ENCODE measurements at regions not wholly inside any gene's neighbourhood (a gene's known extent, or its start where the extent isn't known, plus 50 kb on each side); places are given as distances from the start of the nearest gene placed in this dataset.

DNA sequence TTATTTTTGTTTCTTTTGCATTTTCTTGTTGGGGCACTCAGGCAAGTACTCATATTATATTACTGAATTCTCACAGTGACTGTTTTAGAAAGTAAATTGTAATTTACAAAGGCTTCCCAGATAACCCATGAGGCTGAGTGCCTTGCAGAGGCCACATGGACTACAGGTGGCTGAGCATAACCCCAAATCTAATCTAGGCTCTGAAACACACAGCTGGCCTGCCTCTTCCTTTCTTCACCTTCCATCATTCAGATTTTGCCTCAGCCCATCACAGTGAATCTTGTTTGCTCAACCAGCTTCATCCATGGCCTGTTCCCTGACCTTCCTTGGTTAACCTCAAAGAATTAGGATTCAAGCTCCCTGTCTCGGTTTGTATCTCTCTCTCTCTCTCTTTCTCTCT, 78.5 kb upstream of the PRDM11 start:
- no peak for DNase-seq

DNA sequence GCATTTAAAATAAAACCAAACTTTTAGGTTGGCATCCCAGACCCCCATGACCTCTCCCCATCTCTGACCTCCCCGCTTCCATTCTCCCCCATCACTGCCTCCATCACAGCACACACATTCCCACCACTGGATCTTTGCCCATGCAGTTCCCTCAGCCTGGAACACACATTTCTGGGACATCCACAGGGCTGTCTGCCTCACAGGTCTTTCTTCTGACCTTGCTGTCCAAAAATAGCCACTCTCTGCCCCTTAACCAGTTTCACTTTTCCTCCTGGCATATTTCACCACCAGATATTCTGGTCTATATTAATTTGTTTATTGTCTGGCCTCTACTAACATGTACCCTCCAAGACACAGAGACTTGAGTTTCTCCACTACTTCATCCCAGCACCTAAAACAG, 75.2 kb upstream of the PRDM11 start:
- no peak for DNase-seq

DNA sequence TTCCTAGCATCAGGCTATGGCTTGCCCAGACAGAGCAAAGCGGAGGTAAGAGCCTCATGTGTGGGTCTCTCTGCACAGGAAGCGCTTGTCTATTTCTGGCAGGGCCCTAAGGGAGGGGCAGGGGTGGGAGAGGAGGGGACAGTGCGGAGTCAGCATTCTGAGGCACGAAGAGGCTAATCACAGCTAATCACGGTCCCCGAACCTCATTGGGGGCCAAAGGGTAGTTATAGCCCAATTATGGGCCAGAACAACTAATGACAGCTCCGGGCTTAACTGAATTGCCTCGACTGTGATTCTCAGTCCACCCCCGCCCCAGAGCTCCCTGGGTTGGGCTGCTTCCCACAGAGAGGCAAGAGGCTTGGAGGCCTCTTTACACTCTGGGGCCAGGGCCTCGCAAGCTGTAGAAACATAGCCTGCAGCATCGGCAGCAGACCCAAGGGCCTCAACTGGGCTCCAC, 72.7 kb upstream of the PRDM11 start:
- DNase-seq, result no peak

DNA sequence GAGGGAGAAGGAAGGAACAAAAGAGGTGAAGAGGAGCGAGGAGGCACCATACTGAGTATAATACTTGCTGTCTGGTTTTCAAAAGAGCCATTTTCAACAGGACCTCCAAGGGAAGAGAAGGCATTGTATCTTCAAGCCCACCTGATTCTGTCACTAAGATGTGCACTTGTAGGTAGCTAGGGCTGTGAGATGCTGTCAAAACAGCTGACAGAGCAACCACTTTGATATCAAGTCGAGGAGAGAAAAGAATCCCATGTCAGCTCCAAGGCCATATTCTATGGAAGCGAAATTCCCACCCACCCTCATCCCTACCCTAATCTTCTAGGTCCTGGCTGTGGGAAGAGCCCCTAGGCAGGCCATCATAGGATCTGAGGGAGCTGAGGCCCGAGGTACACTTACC, 70.9 kb upstream of the PRDM11 start:
- DNase-seq, result no peak

DNA sequence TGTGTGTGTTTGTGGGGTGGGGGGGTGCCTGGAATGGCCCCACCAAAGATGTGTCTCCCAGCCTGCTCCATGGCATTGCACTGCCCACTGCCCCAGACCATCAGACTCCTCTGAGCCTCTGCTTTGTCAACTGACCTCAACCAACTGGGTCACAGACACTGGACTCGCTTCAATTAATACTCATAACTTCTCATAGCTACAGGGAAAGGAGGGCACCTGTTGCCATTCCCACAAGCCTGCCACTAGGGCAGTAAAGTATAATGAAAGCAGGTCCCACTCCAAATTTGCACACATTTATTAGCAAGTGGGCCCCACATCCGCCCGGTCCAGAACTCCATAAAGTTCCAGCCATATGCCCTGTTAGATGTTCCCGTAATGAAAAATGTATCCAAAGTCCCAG, 70.5 kb upstream of the PRDM11 start:
- DNase-seq, result no peak

DNA sequence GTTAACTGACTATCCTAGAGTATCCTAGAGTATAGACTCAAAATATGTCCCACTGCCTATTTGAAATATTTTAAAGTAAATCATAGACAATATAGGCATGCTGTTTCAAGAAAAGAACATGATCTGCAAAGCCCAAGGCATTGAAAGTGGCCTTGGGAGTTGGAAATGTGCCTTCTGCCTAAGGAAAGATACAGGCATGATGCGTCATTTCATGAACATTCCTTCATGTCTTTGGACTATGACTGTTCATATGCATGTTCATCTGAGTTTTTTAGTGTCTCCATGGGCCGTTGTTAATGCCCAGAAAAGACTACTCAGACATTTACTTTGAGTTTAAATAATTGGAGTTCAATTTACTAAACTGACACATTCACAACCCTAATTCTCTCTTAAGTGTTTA, 69.7 kb upstream of the PRDM11 start:
- no peak for DNase-seq

DNA sequence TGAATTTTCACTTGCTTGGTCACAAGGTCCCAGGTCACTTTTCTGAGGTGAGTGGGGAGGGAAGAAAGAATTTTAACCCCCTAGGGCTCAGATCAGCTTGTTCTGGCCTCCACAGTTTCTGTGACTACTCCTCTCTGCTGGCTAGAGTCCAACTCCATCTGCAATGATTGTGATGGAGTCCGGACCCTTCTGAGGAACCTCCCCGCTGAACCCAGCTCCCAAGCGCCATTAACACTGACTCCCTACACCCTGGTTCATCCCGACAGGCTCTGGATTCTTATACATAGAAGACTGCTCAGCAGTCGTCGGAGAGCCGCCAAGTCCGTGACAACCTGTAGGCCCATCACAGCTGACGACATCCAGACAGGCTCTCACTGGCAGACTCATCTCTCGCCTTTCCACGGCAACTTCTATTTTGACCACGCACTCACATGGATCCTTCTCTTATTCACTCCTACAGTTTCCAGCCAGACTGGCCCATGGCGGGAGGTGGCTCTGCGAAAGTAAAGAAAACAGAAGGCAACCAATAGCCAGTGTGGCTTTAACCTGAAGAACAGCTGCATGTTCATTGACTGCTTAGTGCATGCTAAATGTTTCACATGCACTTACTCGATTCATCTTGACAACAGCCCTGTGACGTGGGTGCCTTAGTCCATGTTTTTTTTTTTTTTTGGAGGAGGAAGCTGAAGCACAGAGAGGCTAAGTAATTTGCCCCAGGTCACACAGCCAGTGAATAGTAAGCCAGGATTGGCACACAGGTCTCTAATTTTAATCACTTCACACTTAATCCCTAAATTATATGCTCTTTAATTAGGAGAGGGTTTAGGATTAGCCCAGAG, 68.0 kb upstream of the PRDM11 start:
- peak; percentile 44 for DNase-seq

DNA sequence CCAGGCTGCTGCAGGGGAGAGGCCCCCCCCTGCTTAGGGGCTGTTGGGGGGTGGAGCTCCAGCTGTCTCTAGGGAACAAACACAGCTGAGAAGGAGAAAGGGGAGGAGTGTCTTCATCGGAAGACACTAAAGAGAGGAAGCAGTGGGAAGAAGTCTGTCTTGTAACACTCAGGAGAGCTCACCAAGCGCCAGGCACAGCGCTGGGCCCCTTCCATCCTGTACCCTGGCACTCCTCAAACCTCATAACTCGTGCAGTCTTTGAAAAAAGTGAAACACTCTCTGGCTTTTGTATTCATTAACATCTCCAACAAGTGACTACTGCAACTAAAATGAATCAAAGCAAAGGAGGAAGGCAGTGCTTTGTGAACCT, 67.4 kb upstream of the PRDM11 start:
- no peak for DNase-seq

DNA sequence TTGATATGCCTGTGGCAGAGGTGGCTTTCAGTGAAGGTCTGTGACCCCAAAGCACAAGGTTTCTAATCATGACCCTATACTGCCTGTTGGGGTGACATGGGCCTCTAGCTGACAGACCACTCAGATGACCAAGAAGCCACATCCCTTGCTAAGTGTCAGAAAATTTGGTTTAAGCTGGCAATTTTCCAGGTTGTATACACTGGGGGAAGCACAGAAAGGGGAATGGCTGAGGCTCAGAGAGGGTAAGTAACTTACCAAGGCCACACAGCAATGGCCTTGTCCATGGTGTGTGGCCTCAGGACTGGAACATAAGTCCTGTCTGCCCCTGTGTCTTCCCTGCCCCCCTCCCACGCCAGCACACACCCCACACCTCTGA, 66.9 kb upstream of the PRDM11 start:
- no peak for DNase-seq

DNA sequence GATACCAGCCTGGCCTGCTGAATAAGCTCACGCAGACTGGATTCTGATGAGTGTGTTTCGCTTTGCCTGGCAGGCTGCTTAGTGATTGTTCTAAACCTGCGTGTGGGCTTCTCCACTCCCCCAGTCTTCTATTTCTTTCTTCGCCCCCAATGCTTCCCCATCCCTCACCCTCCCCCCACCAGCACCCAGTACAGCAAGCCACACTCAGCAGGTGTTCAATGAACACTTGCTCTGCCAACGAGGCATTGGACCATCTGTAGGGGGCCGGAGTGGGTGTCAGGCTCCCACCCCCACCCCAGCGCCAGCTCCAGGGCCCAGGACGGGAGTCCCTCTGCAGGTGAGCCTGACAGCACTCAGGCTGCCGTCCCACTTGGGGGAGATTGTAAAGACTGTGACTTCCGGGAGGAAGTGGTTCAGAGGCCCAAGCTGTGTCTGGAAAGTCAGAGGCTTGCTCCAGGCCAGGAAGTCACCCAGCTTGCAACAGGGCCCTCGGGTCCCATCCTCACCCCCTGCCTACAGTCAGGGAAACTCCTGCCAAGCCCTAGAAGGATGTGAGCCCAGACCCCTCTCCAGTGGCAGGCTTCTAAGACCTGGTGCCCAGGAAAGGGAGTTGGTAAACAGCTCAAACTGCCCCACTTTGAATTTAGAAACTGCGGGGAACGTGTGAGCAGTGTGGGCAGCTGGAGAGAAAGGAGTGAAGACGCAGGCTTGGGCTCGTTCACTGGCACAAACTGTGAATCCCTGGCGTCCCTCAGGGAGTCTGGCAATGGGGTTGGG, 66.3 kb upstream of the PRDM11 start:
- no peak for DNase-seq

DNA sequence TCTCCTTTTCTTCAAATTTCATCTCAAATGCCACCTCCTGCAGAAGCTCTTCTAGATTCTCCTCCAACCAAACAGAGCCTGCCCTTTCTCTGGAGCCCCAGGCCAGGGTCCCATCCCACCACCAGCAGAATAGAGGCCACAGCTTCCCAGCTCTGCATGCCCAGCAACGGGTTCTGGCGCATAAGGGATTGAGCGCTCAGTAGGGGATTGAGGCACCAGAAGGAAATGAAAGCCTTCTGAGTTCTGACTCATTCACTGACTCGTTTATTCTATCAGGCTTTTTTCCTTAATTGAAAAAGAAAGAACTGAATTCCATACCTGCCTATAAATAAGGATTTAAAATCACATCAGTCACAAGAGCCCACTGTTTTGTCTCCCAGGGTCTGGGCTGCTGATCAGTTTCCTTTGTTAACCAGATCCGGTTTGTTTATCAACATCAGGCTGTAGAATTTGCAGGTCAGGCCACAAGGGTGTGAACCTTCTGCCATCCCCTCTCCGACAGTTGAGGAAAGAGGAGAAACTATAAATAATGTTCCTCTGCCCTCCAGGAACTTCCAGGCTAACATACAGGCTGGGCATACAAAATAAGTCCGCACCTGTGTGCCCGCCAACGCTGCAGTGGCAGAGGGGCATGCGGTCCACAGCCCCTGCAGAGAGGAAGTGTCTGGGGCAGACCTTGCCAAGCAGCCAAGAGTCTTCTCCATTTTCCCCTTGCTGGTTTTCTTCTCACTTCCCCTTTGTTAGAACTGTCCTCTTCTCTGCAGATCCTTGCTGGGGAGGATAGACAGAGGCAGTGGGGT, 63.5 kb upstream of the PRDM11 start:
- DNase-seq, result no peak

DNA sequence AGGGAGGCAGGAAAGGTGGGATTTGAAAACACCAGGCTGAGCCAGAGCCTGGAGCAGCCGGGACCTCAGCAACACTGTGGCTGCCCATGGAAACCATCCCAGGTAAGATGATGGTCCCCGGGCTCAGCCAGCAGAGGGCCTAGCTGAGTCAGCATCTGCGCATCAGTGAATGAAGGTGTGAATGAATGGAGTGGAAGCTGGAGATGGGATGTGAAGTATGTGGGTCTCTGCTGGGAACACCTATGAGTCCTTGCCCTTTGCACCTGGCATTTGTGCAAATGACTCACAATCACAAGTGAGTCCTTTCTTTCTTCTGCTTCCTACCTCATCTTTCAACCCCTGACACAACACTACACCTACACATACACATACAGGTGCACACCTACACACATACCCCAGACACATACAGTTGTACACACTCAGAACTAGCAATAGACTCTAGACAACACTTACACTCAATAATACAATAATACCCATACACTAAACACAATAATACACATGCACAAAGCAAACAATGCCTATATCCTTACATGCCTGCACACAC, 62.8 kb upstream of the PRDM11 start:
- no peak for DNase-seq

DNA sequence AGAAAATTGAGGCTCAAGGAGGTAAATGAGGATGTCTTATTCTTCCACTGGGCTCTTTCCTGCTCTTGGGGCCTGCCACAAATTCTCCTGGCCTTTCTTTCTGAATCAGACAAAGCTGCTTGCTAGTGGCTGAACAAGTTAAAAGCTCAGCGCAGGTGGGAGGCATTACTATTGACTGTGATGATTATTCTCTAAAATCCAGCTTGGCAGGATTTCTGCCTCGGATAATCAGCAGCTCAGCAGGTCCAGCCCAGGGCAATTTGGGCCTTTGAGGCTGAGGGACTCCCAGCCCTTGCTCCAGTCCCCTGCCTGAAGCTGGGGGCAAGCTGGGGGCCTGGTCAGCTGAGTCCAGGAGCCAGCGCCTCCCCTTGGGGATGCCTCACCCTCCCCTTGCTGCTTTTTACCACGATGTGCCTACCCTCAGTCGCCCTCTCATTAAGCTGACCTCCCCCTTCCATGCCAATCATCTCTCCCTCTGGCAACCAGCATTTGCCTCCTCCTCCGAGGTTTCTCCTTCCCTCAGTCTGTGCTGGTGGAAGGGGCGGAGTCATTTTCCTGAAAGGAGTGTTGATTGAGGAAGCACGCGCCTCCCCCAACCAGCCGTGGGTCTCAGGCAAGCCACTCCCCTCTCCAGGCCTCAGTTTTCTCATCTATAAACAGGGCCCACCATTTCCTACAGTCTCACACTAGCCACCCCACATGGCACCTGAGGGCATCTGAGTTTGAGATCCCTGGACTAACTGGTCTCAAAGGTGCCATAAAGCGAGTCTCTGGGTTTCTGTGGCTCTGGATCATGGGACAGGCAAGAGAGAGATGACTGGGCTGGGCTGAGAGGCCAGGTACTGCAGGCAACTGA, 60.6 kb upstream of the PRDM11 start:
- no peak for DNase-seq

DNA sequence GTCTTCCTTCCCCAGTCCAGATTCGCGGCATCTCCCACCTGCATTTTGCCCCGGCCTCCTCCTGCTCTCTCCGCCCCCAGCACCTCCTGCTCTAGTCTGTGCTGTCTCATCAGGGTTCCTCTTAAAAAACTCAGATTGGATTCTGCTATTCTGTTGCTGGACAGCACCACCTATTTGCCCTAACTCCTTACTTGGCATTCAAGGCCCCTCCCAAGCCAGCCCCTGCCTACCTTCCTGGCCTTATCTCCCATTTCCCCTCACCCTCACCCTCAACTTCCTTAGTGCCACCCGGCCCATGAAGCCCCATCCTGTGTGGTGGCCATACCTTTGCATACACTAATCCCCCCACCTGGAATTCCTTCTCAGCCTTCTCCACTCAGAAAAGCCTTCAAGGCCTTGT, 59.9 kb upstream of the PRDM11 start:
- DNase-seq, result no peak

DNA sequence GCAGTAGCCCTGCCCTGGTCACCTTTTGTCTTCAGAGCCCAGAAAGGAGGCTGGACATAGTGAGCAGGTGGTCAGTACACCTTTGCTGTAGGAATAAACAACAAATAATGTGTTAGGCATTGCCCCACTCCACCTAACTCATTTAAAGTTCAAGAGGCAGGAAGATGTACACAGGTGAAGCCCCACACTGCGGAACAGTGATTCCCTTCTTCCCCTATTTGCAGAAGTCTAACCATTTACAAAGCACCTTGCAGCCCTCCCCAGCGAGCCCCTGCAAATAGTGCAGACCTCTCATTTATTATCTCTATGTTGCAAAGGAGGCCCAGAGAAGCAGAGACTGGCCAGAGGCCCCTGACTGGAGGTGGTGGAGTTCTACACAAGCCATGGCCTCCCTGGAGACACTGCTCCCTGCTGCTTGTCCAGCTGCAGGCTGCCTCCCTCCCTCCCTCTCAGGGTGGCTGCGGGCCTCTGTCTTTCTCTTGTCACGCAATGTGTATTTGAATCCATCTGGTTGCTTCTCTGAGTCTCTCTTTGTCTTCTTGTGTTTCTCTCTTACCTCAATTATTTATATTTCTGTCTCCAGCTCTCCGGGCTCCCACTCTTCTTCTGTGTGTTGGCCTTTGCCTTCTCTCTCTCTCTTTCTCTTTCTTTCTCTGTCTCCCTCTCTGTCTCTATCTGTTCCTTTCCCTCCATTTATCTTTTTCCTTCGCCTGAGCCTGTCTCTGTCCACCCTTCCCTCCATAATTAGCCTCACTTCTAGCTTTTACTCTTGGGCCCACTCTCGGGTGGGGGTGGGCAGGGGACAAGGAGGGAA, 59.1 kb upstream of the PRDM11 start:
- DNase-seq, result no peak

DNA sequence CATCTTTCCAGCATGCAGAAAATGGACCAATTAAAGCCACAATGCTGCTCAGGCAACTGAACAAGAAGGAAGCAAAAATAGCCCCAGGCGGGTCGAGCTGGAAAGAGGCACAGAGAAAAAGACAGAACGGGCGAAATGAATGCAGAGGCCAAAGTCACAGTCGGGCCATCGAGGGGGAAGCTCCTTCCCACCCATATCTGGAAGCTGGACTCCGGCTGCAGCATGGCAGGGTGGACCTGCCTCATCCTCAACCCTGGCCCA, 58.6 kb upstream of the PRDM11 start:
- DNase-seq, result no peak

DNA sequence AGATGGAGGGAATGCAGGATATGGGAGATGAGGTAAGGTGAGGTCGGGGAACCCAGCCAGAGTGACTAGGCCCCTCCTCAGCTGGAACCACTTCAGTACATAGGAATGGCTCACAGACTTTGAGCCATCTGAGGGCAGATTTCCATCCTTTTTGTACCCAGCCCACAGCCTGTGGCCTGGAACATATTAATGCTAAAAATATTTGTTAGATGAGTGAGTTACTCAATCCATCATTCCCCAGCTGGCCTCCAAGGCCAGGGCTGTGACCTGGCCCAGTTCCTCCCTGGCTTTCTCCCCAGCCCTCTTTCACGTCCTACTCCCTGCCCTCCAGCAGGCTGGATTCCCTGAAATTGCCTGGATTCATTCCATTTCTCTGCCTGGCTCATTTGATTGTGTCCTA, 57.2 kb upstream of the PRDM11 start:
- peak; percentile 44 for DNase-seq

DNA sequence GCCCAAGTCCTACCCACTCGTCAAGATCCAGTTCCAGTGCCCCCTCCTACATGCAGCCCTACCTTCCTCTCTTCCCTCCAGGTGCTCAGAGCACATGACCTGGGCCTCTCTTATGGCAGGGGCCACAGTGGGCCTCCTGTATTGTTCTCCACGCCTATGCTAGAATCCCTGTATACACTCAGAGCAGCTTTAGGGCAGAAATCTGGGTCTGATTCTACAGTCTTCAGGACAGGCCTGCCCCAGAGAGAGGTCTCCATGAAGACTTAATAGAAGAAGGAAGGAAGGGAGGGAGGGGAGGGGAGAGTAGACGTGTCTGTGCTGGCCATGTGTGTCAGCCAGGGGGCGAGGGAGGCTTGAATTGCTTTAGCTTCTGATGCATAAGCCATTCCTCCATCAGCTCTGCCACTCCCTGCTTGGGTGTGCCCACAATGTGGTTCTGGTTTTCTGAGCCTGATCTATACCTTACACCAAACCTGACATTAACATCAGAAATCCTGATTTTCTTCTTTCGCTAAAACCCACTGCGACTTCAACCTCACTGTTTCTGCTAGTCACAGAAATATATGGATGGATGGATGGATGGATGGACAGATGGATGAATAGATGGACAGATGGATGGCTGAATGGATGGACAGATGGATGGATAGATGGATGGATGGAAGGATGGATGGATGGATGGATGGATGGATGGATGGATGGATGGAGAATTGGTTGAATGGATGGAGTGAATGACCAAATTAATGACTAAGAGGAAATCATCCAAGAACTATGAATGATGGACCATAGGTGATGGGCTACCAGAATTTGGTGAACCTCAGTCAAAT, 56.6 kb upstream of the PRDM11 start:
- no peak for DNase-seq

DNA sequence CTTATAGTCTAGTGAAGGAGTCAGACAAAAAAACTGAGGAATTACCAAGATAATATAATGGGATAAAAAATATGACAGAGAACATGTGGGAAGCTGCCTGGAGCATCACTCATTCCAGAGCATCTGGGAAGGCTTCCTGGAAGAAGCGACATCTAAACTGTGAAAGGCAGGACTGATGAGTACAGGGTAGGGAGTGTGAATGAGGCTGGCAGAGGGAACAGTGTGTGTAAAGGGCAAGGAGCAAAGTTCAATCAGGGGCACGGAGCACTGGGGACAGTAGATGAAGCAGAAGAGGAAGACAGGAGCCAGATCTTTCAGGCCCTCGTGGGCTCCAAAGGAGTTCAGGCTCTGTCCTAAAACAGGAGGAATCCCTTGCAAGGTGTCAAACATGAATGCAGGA, 55.8 kb upstream of the PRDM11 start:
- DNase-seq, result no peak

All from occipital lobe (tissue), 1 donor.